SK-N-SH treated with all-trans-retinoic acid at 6 μM for 48 hours (cell line): ENCODE measurements at regions not wholly inside any gene's neighbourhood (a gene's known extent, or its start where the extent isn't known, plus 50 kb on each side); places are given as distances from the start of the nearest gene placed in this dataset.
"Not testable (repeated sequence)": the region's sequence is repeated elsewhere in the genome, so short reads cannot be mapped to it uniquely, and the experiment has no call there.

ENCODE experiments used
- ATAC-seq: fragments of 200-7000 bp; cut with Tn5 transposase; 3 replicates; pipeline ENCODE4 v1.9.1; 2020; ENCODE audit warnings: mild to moderate bottlenecking, moderate library complexity
- ARNTL ChIP-seq: fragments of 450-650 bp; formaldehyde crosslinking; IDR thresholded peaks from 2 replicates; pipeline ENCODE4 v1.5.0; 2020; ENCODE audit warnings: low read depth, mild to moderate bottlenecking, moderate library complexity, borderline replicate concordance
- BACH2 ChIP-seq: fragments of 250-450 bp; sonication (Bioruptor Pico); IDR thresholded peaks from 2 replicates; pipeline ENCODE4 v1.9.0; 2021; ENCODE audit warnings: mild to moderate bottlenecking, borderline replicate concordance
- CSDC2 ChIP-seq: fragments of 250-450 bp; sonication (Bioruptor Pico); IDR thresholded peaks from 2 replicates; pipeline ENCODE4 v1.5.0; 2020; ENCODE audit warnings: mild to moderate bottlenecking, moderate library complexity
- CSRNP3 ChIP-seq: fragments of 250-450 bp; sonication (Bioruptor Pico); IDR thresholded peaks from 2 replicates; pipeline ENCODE4 v1.5.1; 2021; ENCODE audit warnings: mild to moderate bottlenecking, moderate library complexity
- ISL1 ChIP-seq: fragments of 250-450 bp; sonication (Bioruptor Pico); IDR thresholded peaks from 2 replicates; pipeline ENCODE4 v2.1.2; 2022; ENCODE audit warnings: mild to moderate bottlenecking, moderate library complexity
- OSR1 ChIP-seq: fragments of 250-450 bp; sonication (Bioruptor Pico); IDR thresholded peaks from 2 replicates; pipeline ENCODE4 v1.8.0; 2022; ENCODE audit warnings: moderate library complexity, mild to moderate bottlenecking, inconsistent platforms
- PPARA ChIP-seq: fragments of 250-450 bp; sonication (Bioruptor Pico); IDR thresholded peaks from 2 replicates; pipeline ENCODE4 v1.5.0; 2020; ENCODE audit warnings: mild to moderate bottlenecking, borderline replicate concordance
- RARB ChIP-seq: fragments of 250-450 bp; sonication (Bioruptor Pico); IDR thresholded peaks from 2 replicates; pipeline ENCODE4 v1.8.0; 2021; ENCODE audit warnings: mild to moderate bottlenecking, moderate library complexity
- TCF4 ChIP-seq: fragments of 250-450 bp; sonication (Bioruptor Pico); IDR thresholded peaks from 2 replicates; pipeline ENCODE4 v1.8.0; 2021; ENCODE audit warnings: mild to moderate bottlenecking, moderate library complexity, borderline replicate concordance
- TSHZ2 ChIP-seq: fragments of 250-450 bp; sonication (Bioruptor Pico); IDR thresholded peaks from 2 replicates; pipeline ENCODE4 v1.5.0; 2020; ENCODE audit warnings: mild to moderate bottlenecking, moderate library complexity
- ZC3H10 ChIP-seq: fragments of 250-450 bp; sonication (Bioruptor Pico); IDR thresholded peaks from 2 replicates; pipeline ENCODE4 v1.5.1; 2021; ENCODE audit warnings: mild to moderate bottlenecking, moderate library complexity
- ZFP3 ChIP-seq: fragments of 250-450 bp; sonication (Bioruptor Pico); IDR thresholded peaks from 2 replicates; pipeline ENCODE4 v1.5.0; 2020; ENCODE audit warnings: mild to moderate bottlenecking, moderate library complexity
- ZNF70 ChIP-seq: fragments of 450-650 bp; formaldehyde crosslinking; IDR thresholded peaks from 2 replicates; pipeline ENCODE4 v1.5.0; 2020; ENCODE audit warnings: mild to moderate bottlenecking, moderate library complexity
- TF ChIP-seq, protein P1 (sequence below): fragments of 250-450 bp; sonication (Bioruptor Pico); IDR thresholded peaks from 2 replicates; pipeline ENCODE4 v1.5.1; 2020; ENCODE audit warnings: low read depth, mild to moderate bottlenecking, moderate library complexity
- TF ChIP-seq, protein P2 (sequence below): fragments of 250-450 bp; sonication (Bioruptor Pico); IDR thresholded peaks from 2 replicates; pipeline ENCODE4 v1.8.0; 2020; ENCODE audit warnings: mild to moderate bottlenecking, moderate library complexity, borderline replicate concordance
- TF ChIP-seq, protein P3 (sequence below): fragments of 250-450 bp; sonication (Bioruptor Pico); IDR thresholded peaks from 2 replicates; pipeline ENCODE4 v1.8.0; 2021; ENCODE audit warnings: low read depth, mild to moderate bottlenecking, moderate library complexity, borderline replicate concordance

GRCh38 chr13:94795292-94795691 lies 82.9 kb upstream of the SOX21 start:
- ATAC-seq, result no peak
- no peak for TF ChIP-seq ARNTL

DNA sequence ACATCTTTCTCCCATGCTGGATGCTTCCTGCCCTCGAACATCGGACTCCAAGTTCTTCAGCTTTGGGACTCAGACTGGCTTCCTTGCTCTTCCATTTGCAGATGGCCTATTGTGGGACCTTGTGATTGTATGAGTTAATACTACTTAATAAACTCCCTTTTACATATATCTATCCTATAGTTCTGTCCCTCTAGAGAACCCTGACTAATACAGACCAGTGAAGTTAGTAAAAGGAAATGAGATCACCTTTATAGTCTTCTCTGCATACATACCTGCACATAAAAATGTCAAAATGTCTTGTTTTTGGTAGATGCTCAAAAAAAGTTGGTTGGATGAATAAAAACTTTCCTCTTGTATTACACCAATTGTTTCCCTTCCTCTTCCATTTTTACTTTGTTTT lies 73.9 kb upstream of the SOX21 start:
- ATAC-seq, result not testable (repeated sequence)

GRCh38 chr13:94784066-94784465 lies 71.7 kb upstream of the SOX21 start:
- ATAC-seq, result no peak
- TF ChIP-seq ISL1 (CRISPR knock-in tag) (no peak), ZNF70 (CRISPR knock-in tag) (no peak), ZFP3 (CRISPR knock-in tag) (no peak), CSDC2 (CRISPR knock-in tag) (no peak), RARB (no peak), OSR1 (CRISPR knock-in tag) (no peak), ARNTL (no peak), BACH2 (no peak), ZC3H10 (CRISPR knock-in tag) (no peak), PPARA (CRISPR knock-in tag) (no peak), CSRNP3 (CRISPR knock-in tag) (no peak)
- TF ChIP-seq, protein P1, sequence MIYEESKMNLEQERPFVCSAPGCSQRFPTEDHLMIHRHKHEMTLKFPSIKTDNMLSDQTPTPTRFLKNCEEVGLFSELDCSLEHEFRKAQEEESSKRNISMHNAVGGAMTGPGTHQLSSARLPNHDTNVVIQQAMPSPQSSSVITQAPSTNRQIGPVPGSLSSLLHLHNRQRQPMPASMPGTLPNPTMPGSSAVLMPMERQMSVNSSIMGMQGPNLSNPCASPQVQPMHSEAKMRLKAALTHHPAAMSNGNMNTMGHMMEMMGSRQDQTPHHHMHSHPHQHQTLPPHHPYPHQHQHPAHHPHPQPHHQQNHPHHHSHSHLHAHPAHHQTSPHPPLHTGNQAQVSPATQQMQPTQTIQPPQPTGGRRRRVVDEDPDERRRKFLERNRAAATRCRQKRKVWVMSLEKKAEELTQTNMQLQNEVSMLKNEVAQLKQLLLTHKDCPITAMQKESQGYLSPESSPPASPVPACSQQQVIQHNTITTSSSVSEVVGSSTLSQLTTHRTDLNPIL (CRISPR knock-in tag), result no peak
- TF ChIP-seq, protein P2, sequence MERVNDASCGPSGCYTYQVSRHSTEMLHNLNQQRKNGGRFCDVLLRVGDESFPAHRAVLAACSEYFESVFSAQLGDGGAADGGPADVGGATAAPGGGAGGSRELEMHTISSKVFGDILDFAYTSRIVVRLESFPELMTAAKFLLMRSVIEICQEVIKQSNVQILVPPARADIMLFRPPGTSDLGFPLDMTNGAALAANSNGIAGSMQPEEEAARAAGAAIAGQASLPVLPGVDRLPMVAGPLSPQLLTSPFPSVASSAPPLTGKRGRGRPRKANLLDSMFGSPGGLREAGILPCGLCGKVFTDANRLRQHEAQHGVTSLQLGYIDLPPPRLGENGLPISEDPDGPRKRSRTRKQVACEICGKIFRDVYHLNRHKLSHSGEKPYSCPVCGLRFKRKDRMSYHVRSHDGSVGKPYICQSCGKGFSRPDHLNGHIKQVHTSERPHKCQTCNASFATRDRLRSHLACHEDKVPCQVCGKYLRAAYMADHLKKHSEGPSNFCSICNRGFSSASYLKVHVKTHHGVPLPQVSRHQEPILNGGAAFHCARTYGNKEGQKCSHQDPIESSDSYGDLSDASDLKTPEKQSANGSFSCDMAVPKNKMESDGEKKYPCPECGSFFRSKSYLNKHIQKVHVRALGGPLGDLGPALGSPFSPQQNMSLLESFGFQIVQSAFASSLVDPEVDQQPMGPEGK (CRISPR knock-in tag), result no peak

- TF ChIP-seq, protein P3, sequence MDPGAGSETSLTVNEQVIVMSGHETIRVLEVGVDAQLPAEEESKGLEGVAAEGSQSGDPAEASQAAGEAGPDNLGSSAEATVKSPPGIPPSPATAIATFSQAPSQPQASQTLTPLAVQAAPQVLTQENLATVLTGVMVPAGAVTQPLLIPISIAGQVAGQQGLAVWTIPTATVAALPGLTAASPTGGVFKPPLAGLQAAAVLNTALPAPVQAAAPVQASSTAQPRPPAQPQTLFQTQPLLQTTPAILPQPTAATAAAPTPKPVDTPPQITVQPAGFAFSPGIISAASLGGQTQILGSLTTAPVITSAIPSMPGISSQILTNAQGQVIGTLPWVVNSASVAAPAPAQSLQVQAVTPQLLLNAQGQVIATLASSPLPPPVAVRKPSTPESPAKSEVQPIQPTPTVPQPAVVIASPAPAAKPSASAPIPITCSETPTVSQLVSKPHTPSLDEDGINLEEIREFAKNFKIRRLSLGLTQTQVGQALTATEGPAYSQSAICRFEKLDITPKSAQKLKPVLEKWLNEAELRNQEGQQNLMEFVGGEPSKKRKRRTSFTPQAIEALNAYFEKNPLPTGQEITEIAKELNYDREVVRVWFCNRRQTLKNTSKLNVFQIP (CRISPR knock-in tag), result no peak
- TF ChIP-seq, protein P2 (CRISPR knock-in tag), result no peak
- TF ChIP-seq ZC3H10 (CRISPR knock-in tag), result no peak
- TF ChIP-seq TSHZ2, result no peak
- no peak for TF ChIP-seq TCF4
- no peak for TF ChIP-seq CSRNP3 (CRISPR knock-in tag)
- TF ChIP-seq, all 23 proteins: peak for 0
- ATAC-seq, result no peak
Measured at GRCh38 chr13:94783489-94783888, 71.1 kb upstream of the SOX21 start.
